ENCODE measurements at regions not wholly inside any gene's neighbourhood (a gene's known extent, or its start where the extent isn't known, plus 50 kb on each side); places are given as distances from the start of the nearest gene placed in this dataset.

- Histone ChIP-seq H3K27ac (no peak overlapping the region), H3K27me3 (ENCODE audit: insufficient read depth, low read depth, severe bottlenecking) (no peaks in the 10 kb centered on the region), H3K4me3 (ENCODE audit: low read depth, low read length) (peak overlapping the region; percentile 26; the same call in 1 of the 2 replicates), H3K9me3 (ENCODE audit: severe bottlenecking) (no peaks in the 10 kb centered on the region), H3K36me3 (no peaks in the 10 kb centered on the region)
- peak; percentile 9 for DNase-seq
- no peak for TF ChIP-seq CTCF (IDR thresholded peaks at IDR 0.05; ENCODE audit: low read depth, low read length)
Measured at GRCh38 chr16:82302042-82302727, 132.2 kb upstream of the MPHOSPH6 start.

- Histone ChIP-seq H3K9me3 (ENCODE audit: severe bottlenecking) (no peaks in the 10 kb centered on the region), H3K27me3 (ENCODE audit: insufficient read depth, low read depth, severe bottlenecking) (no peaks in the 10 kb centered on the region), H3K36me3 (no peaks in the 10 kb centered on the region), H3K4me3 (ENCODE audit: low read depth, low read length) (no peak overlapping the region), H3K27ac (no peak overlapping the region)
- no peak for TF ChIP-seq CTCF (IDR thresholded peaks at IDR 0.05; ENCODE audit: low read depth, low read length)
- DNase-seq = no peak
Measured at GRCh38 chr16:82301146-82301755, 131.2 kb upstream of the MPHOSPH6 start.

GRCh38 chr16:82300374-82300951 is 130.4 kb upstream of the MPHOSPH6 start:
- no peak for DNase-seq
- Histone ChIP-seq H3K36me3 (no peaks in the 10 kb centered on the region), H3K27me3 (ENCODE audit: insufficient read depth, low read depth, severe bottlenecking) (no peaks in the 10 kb centered on the region)

GRCh38 chr16:82298472-82298871 is 128.4 kb upstream of the MPHOSPH6 start:
- no peak for DNase-seq
- Histone ChIP-seq H3K36me3 (no peaks in the 10 kb centered on the region), H3K4me3 (ENCODE audit: low read depth, low read length) (no peak overlapping the region), H3K27ac (no peak overlapping the region), H3K27me3 (ENCODE audit: insufficient read depth, low read depth, severe bottlenecking) (no peaks in the 10 kb centered on the region), H3K9me3 (ENCODE audit: severe bottlenecking) (no peaks in the 10 kb centered on the region)
- TF ChIP-seq CTCF (IDR thresholded peaks at IDR 0.05; ENCODE audit: low read depth, low read length) = no peak

More at GRCh38 chr16:82300374-82300951, 130.4 kb upstream of the MPHOSPH6 start:
- no peak overlapping the region for H3K27ac ChIP-seq
- no peak for TF ChIP-seq CTCF (IDR thresholded peaks at IDR 0.05; ENCODE audit: low read depth, low read length)
- no peak overlapping the region for H3K4me3 ChIP-seq (ENCODE audit: low read depth, low read length)
- no peaks in the 10 kb centered on the region for H3K9me3 ChIP-seq (ENCODE audit: severe bottlenecking)

- no peaks in the 10 kb centered on the region for H3K9me3 ChIP-seq (ENCODE audit: severe bottlenecking)
- no peaks in the 10 kb centered on the region for H3K27me3 ChIP-seq (ENCODE audit: insufficient read depth, low read depth, severe bottlenecking)
- no peaks in the 10 kb centered on the region for H3K36me3 ChIP-seq
- H3K4me3 ChIP-seq (ENCODE audit: low read depth, low read length) = no peak overlapping the region
- no peak for TF ChIP-seq CTCF (IDR thresholded peaks at IDR 0.05; ENCODE audit: low read depth, low read length)
- DNase-seq = no peak
- no peak overlapping the region for H3K27ac ChIP-seq
Measured at GRCh38 chr16:82295290-82296201, 125.5 kb upstream of the MPHOSPH6 start.
